Loucy (cell line): ENCODE measurements at regions not wholly inside any gene's neighbourhood (a gene's known extent, or its start where the extent isn't known, plus 50 kb on each side); places are given as distances from the start of the nearest gene placed in this dataset.

Experiments used
- H2AFZ ChIP-seq: fragments of 200-600 bp; sonication (generic); 2 replicates; pipeline ENCODE4 v1.6.0; 2016; ENCODE audit warnings: antibody characterized with exemption, mild to moderate bottlenecking, low read length, moderate library complexity
- H3F3A ChIP-seq: fragments of 200-600 bp; 2 replicates; pipeline ENCODE4 v1.6.0; 2016; ENCODE audit warnings: antibody characterized with exemption, low read depth, mild to moderate bottlenecking
- H3K27me3 ChIP-seq: fragments of 200-600 bp; sonication (generic); 2 replicates; pipeline ENCODE4 v1.6.1; 2014; ENCODE audit warnings: low read length, mild to moderate bottlenecking; ENCODE audit not compliant: insufficient read depth, poor library complexity, severe bottlenecking
- H3K36me3 ChIP-seq: fragments of 200-600 bp; sonication (generic); 2 replicates; pipeline ENCODE4 v1.6.1; 2016; ENCODE audit warnings: low read length; ENCODE audit not compliant: insufficient read depth
- H3K4me1 ChIP-seq: fragments of 200-600 bp; sonication (generic); 2 replicates; pipeline ENCODE4 v1.5.1; 2014; ENCODE audit warnings: low read length, mild to moderate bottlenecking; ENCODE audit not compliant: insufficient read depth, poor library complexity, severe bottlenecking
- H3K4me2 ChIP-seq: fragments of 200-600 bp; sonication (generic); 2 replicates; pipeline ENCODE4 v1.6.0; 2014; ENCODE audit warnings: antibody characterized with exemption, low read length, low read depth, mild to moderate bottlenecking; ENCODE audit not compliant: poor library complexity, severe bottlenecking
- H3K4me3 ChIP-seq: fragments of 200-600 bp; sonication (generic); 2 replicates; pipeline ENCODE4 v1.5.1; 2014; ENCODE audit warnings: low read length, mild to moderate bottlenecking, mixed read lengths; ENCODE audit not compliant: poor library complexity, severe bottlenecking
- H3K79me2 ChIP-seq: fragments of 200-600 bp; sonication (generic); 2 replicates; pipeline ENCODE4 v1.6.1; 2014; ENCODE audit warnings: low read length; ENCODE audit not compliant: insufficient read depth
- H3K9ac ChIP-seq: fragments of 200-600 bp; sonication (generic); 2 replicates; pipeline ENCODE4 v1.6.0; 2014; ENCODE audit warnings: mild to moderate bottlenecking, low read depth, low read length, moderate library complexity; ENCODE audit not compliant: poor library complexity, severe bottlenecking
- H3K9me2 ChIP-seq: fragments of 200-600 bp; sonication (generic); replicated peaks from 2 replicates; pipeline ENCODE4 v1.6.1; 2016; ENCODE audit warnings: low read depth, low read length, mixed read lengths
- H3K9me3 ChIP-seq: fragments of 200-600 bp; sonication (generic); 2 replicates; pipeline ENCODE4 v1.6.1; 2014; ENCODE audit warnings: mild to moderate bottlenecking, antibody characterized with exemption, low read length, low read depth; ENCODE audit not compliant: insufficient read depth
- H4K20me1 ChIP-seq: fragments of 200-600 bp; sonication (generic); 2 replicates; pipeline ENCODE4 v1.6.0; 2014; ENCODE audit warnings: antibody characterized with exemption, low read length, mild to moderate bottlenecking; ENCODE audit not compliant: insufficient read depth, poor library complexity, severe bottlenecking
- EZH2phosphoT487 ChIP-seq: fragments of 200-600 bp; IDR thresholded peaks from 2 replicates; pipeline ENCODE4 v1.6.1; 2018; ENCODE audit warnings: antibody characterized with exemption, mild to moderate bottlenecking, moderate library complexity, borderline replicate concordance
- TF ChIP-seq, protein P1 (sequence below): fragments of 200-600 bp; sonication (generic); conservative IDR thresholded peaks from 2 replicates; pipeline ENCODE4 v1.5.1; 2014; ENCODE audit warnings: mild to moderate bottlenecking, antibody characterized with exemption, low read length

DNA sequence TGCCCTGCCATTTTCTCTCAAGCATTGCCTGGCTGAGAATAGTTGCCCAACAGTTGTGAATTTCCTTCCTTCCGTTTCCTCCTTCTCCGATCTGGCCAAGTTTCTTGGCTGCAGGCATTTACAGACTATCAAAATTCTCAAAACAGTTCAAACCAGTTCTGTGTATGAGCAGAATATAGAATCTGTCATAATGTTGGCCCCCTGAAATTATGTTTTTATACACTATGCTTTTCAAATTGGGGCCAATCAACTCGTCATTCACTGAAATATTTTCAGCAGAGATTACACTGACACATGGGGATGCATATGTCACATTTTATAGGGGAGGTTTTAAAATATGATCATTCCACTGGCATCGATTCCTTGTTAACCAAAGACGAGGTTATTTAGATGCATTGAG lies 284.2 kb upstream of the TMTC4 start:
- Histone ChIP-seq H3K9me3 (no peaks in the 10 kb centered on the region; the same call in 1 of the 2 replicates), H3K9ac (no peak overlapping the region), H4K20me1 (no peaks in the 10 kb centered on the region), H3K4me2 (no peak overlapping the region), H2AFZ (no peak overlapping the region), H3K36me3 (no peaks in the 10 kb centered on the region), H3F3A (no peaks in the 10 kb centered on the region), H3K9me2 (no peaks in the 10 kb centered on the region), H3K79me2 (no peaks in the 10 kb centered on the region), H3K27me3 (no peaks in the 10 kb centered on the region), H3K4me3 (no peak overlapping the region), H3K4me1 (no peaks in the 10 kb centered on the region)
- TF ChIP-seq EZH2phosphoT487, result no peak
- TF ChIP-seq, protein P1, sequence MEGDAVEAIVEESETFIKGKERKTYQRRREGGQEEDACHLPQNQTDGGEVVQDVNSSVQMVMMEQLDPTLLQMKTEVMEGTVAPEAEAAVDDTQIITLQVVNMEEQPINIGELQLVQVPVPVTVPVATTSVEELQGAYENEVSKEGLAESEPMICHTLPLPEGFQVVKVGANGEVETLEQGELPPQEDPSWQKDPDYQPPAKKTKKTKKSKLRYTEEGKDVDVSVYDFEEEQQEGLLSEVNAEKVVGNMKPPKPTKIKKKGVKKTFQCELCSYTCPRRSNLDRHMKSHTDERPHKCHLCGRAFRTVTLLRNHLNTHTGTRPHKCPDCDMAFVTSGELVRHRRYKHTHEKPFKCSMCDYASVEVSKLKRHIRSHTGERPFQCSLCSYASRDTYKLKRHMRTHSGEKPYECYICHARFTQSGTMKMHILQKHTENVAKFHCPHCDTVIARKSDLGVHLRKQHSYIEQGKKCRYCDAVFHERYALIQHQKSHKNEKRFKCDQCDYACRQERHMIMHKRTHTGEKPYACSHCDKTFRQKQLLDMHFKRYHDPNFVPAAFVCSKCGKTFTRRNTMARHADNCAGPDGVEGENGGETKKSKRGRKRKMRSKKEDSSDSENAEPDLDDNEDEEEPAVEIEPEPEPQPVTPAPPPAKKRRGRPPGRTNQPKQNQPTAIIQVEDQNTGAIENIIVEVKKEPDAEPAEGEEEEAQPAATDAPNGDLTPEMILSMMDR, result no peak

GRCh38 chr13:100957741-100958140 lies 283.1 kb upstream of the TMTC4 start:
- no peaks in the 10 kb centered on the region for H3K4me1 ChIP-seq
- H3K79me2 ChIP-seq, result no peaks in the 10 kb centered on the region
- H3K9me2 ChIP-seq, result no peaks in the 10 kb centered on the region
- TF ChIP-seq EZH2phosphoT487, result no peak
- TF ChIP-seq, protein P1, result no peak
- H3K4me2 ChIP-seq, result no peak overlapping the region
- no peaks in the 10 kb centered on the region for H3K27me3 ChIP-seq
- no peak overlapping the region for H3K4me3 ChIP-seq
- H2AFZ ChIP-seq, result no peak overlapping the region
- H3K36me3 ChIP-seq, result no peaks in the 10 kb centered on the region
- no peaks in the 10 kb centered on the region for H3F3A ChIP-seq
- no peaks in the 10 kb centered on the region for H4K20me1 ChIP-seq
- no peak overlapping the region for H3K9ac ChIP-seq
- H3K9me3 ChIP-seq, result no peaks in the 10 kb centered on the region; the same call in 1 of the 2 replicates

GRCh38 chr13:100954430-100955305 lies 280.1 kb upstream of the TMTC4 start:
- Histone ChIP-seq H3K27me3 (no peaks in the 10 kb centered on the region), H3K9me3 (no peaks in the 10 kb centered on the region; the same call in 1 of the 2 replicates), H3K4me1 (no peaks in the 10 kb centered on the region), H4K20me1 (no peaks in the 10 kb centered on the region), H2AFZ (no peak overlapping the region), H3K79me2 (no peaks in the 10 kb centered on the region), H3F3A (no peaks in the 10 kb centered on the region), H3K4me3 (no peak overlapping the region), H3K4me2 (no peak overlapping the region), H3K9ac (no peak overlapping the region), H3K9me2 (no peaks in the 10 kb centered on the region), H3K36me3 (no peaks in the 10 kb centered on the region)
- TF ChIP-seq, protein P1, result no peak
- TF ChIP-seq EZH2phosphoT487, result no peak
